GM12872 (cell line): ENCODE measurements at regions not wholly inside any gene's neighbourhood (a gene's known extent, or its start where the extent isn't known, plus 50 kb on each side); places are given as distances from the start of the nearest gene placed in this dataset.

Source experiments
- CTCF ChIP-seq: IDR thresholded peaks from 3 replicates; pipeline ENCODE4 v1.5.1; 2011; ENCODE audit warnings: low read depth, mild to moderate bottlenecking, low read length, moderate library complexity; ENCODE audit not compliant: insufficient read depth

GRCh38 chr13:112172641-112173251, 105.8 kb downstream of the SOX1 start:
- no peak for TF ChIP-seq CTCF

DNA sequence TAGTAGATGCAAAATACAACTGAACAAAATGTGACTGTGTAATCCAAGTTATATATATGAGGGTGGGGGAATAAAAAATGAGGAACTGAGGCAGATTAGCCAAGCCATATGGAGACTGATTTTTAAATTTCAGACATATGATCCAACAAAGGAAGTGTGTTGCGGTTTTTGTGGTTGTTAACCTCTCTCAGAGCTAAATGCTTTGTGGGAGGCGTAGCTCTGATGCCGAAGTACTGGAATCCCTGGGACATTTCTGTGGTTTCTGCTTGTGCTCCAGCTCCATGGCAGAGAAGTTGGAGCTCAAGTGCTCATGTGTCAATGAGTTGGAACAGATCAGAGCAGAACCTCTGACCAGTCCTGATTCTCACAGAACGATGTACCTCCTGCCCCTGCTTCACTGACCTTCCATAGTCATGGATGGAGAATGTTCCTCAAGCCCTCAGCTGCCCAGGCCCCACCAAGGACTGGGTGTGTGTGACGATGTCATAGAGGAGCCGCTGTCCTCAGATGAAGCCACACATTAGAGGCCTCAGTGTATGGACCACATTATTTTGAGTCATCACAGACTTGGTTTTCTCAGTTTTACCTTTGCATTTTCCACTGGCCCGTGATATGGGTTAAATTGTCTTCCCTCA, 107.6 kb downstream of the SOX1 start:
- no peak for TF ChIP-seq CTCF

GRCh38 chr13:112175162-112176075, 108.5 kb downstream of the SOX1 start:
- TF ChIP-seq CTCF, result no peak

DNA sequence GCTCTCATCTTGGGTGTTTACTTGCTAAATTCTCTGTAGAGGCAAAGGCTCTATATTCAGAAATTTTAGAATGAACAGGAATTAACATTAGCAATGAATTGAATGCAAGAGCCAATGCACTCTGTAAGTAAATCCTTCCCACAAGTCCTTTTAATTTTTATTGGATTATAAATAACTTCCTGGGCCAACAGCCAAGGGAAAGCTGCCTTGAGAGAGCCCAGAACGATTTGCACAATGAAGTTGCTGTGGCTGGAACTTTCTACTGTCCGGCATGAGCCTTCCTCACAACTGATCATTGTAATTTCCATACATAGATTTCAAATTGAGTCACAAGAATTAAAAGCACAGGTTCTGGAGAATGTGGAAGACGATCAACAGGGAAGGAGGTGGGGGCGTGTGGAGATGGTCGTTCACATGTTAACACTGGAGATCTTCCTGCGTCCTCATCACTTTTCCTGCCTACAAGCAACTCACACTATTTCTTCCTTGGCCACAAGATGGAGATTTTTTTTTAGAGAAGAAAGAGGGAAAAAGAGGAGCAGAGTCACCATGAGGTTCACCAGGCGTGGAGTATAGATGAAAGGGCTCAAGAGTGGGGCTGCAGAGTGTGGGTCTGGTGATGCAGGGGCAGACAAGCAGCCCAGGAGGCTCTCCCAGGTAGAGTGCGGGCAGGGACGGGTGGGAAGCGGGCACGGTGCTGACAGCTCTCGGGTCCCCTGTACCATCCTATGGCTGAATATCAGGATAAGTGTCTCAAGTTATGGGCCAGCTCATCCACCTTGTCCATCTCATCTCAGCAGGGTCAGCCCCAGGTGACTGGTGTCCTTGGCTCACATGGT, 110.7 kb downstream of the SOX1 start:
- no peak for TF ChIP-seq CTCF

DNA sequence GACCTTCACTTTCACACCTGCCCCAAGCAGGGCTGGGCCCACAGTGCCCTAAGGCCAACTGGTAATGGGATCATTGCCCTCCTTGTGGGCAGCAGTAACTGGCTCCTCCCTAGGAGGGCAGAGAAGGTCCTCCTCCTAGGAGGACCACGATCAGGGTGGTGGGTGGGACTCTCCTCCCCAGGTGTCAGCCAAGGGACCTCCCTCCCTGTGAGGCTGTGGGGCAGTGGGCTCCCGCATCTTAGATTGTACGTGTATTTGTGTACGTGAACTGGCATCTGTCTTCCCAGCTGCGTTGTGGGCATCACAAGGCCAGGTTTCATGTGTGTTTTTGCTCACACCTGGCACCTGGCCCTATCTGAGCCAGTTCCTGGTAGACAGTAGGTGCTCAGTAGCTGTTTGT, 111.8 kb downstream of the SOX1 start:
- no peak for TF ChIP-seq CTCF

GRCh38 chr13:112179421-112179820, 112.5 kb downstream of the SOX1 start:
- no peak for TF ChIP-seq CTCF

DNA sequence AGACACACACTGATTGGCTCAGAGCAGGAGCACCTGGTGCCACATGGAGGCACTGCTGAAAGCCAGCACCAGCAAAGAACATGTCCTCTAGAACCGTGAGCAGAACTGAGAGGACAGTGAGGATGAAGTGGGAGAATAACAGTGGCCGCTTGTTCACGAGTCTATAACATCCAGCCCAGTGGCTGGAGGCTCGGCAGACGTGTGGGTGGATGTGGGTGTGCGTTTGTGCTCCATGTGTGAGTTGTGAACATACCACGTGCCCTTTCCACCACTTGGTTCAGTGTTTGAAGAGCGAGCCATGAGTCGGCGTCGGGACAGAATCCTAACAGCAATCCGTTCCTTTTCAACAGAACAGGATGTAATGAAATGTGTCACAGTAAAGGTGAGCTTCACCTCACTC, 113.0 kb downstream of the SOX1 start:
- TF ChIP-seq CTCF, result no peak
